ENCODE measurements at regions not wholly inside any gene's neighbourhood (a gene's known extent, or its start where the extent isn't known, plus 50 kb on each side); places are given as distances from the start of the nearest gene placed in this dataset.

DNA sequence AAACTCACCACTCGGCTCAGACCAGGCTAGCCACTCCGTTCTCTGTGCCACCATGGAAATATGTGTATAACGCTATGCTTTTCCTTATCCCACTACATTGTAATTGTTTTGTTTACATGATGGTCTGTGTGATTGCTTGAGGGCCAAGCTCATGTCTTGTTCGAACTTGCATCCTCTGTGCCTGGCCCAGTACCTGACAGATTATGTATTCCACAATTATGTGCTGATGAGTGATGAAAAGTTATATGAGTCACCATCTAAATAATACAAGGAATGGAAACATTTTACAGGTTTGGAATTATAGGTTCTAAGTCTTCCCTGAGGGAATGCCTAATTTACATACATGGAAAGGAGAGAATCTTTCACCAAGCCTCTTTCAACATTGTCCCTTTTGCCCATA lies 137.4 kb downstream of the C7orf25 start:
- 60 to 88% methylated on average over 2 to 4 of the region's 4 CpGs for WGBS, 2 donors (ENCODE audit: low coverage in 1 of 2)
- no peak for ATAC-seq
- Histone ChIP-seq H3K4me1 (no peaks in the 10 kb centered on the region), H3K4me3 (no peak overlapping the region), H3K9me3 (peaks cover 0 to 12% (median 0%) of the 10 kb centered on the region in 3 donors), H3K27me3 (no peaks in the 10 kb centered on the region), H3K27ac (no peak overlapping the region), H3K36me3 (no peaks in the 10 kb centered on the region)
- no peak for TF ChIP-seq POLR2A (IDR thresholded peaks at IDR 0.05)
- no peak for TF ChIP-seq EP300 (IDR thresholded peaks at IDR 0.05)
- TF ChIP-seq, protein P1, sequence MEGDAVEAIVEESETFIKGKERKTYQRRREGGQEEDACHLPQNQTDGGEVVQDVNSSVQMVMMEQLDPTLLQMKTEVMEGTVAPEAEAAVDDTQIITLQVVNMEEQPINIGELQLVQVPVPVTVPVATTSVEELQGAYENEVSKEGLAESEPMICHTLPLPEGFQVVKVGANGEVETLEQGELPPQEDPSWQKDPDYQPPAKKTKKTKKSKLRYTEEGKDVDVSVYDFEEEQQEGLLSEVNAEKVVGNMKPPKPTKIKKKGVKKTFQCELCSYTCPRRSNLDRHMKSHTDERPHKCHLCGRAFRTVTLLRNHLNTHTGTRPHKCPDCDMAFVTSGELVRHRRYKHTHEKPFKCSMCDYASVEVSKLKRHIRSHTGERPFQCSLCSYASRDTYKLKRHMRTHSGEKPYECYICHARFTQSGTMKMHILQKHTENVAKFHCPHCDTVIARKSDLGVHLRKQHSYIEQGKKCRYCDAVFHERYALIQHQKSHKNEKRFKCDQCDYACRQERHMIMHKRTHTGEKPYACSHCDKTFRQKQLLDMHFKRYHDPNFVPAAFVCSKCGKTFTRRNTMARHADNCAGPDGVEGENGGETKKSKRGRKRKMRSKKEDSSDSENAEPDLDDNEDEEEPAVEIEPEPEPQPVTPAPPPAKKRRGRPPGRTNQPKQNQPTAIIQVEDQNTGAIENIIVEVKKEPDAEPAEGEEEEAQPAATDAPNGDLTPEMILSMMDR (IDR thresholded peaks at IDR 0.05) = no peak
- no peak for TF ChIP-seq POLR2AphosphoS5 (IDR thresholded peaks at IDR 0.05)

DNA sequence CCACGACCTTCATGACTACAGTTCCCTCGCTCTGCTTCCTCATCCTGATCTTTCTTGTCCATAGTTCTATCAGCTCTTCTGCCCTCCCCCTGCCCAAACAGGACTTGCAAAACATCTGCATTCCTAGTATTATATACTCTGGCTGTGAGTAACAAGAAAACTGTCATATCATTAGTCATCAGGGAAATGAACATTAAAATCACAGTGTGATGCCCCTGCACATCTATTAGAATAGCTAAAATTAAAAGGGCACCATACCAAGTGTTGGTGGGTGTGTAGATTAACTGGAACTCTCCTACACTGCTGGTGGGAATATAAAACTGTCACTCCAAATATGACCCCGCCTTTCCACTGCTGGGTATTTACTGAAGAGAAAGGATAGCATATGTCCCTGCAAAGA lies 141.8 kb downstream of the C7orf25 start:
- H3K27me3 ChIP-seq = no peaks in the 10 kb centered on the region
- TF ChIP-seq POLR2A (IDR thresholded peaks at IDR 0.05) (no peak), POLR2AphosphoS5 (IDR thresholded peaks at IDR 0.05) (no peak), EP300 (IDR thresholded peaks at IDR 0.05) (no peak)
- TF ChIP-seq, protein P1 (IDR thresholded peaks at IDR 0.05) = no peak
- H3K4me1 ChIP-seq = peaks cover 0 to 9% (median 0%) of the 10 kb centered on the region in 3 donors
- no peak for ATAC-seq
- no peaks in the 10 kb centered on the region for H3K36me3 ChIP-seq
- no peaks in the 10 kb centered on the region for H3K9me3 ChIP-seq
- H3K4me3 ChIP-seq = no peak overlapping the region
- H3K27ac ChIP-seq = no peak overlapping the region
- WGBS, 2 donors (ENCODE audit: low coverage in 1 of 2) = 84 to 87% methylated on average over 3 of the region's 3 CpGs

DNA sequence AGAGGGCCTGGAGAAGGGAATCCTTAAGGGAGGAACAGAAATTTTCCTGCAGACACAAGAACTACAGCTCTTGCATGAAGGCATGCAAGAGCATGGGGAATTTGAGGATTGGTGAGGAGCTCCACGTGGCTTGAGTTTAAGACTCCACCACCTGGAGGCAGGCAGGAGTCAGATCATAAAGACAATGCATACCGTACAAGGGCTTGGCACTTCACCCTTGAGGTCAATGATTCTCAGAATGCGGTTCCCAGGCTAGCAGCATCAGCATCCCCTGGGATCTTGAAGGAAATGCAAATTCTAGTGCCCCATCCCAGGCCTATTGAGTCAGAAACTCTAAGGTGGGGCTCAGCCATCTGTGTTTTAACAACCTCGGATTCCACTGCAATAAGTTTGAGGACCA lies 143.8 kb downstream of the C7orf25 start:
- TF ChIP-seq, protein P1 (IDR thresholded peaks at IDR 0.05) = no peak
- TF ChIP-seq POLR2AphosphoS5 (IDR thresholded peaks at IDR 0.05) (no peak), POLR2A (IDR thresholded peaks at IDR 0.05) (no peak), EP300 (IDR thresholded peaks at IDR 0.05) (no peak)
- ATAC-seq = no peak
- Histone ChIP-seq H3K36me3 (no peaks in the 10 kb centered on the region), H3K27me3 (no peaks in the 10 kb centered on the region), H3K4me1 (peaks cover 0 to 9% (median 0%) of the 10 kb centered on the region in 3 donors), H3K4me3 (no peak overlapping the region), H3K9me3 (no peaks in the 10 kb centered on the region), H3K27ac (no peak overlapping the region)
- 60 to 66% methylated on average over 2 to 4 of the region's 4 CpGs for WGBS, 2 donors (ENCODE audit: low coverage in 1 of 2)

DNA sequence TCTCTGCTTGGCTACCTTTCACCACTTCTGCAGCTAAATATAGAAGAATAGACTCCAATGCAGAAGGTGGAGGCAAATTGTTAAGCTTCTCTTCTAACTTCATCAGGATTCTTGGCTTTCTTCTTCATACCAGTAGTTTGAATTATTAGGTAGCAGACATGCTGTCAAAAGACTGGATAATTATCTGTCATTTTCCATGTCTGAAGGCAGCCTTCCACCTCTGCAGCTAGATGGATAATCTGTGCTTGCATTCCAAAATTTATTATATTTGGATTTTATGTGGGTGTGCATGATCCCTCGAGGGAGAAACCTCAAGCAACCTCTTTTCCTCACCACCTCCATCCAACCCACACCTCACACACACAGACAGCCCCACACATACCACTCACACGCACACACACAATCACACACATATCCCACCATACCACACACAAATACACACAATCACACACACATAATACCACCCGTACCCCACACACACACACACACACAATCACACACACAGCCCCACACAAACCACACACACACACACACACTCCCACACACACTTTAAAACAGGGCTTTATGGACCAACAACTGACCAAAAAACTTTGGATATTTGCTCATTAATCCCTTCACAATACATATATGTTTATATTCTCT lies 145.0 kb downstream of the C7orf25 start:
- H3K9me3 ChIP-seq = no peaks in the 10 kb centered on the region
- no peaks in the 10 kb centered on the region for H3K36me3 ChIP-seq
- no peak for ATAC-seq
- H3K27me3 ChIP-seq = no peaks in the 10 kb centered on the region
- TF ChIP-seq EP300 (IDR thresholded peaks at IDR 0.05) (no peak), POLR2AphosphoS5 (IDR thresholded peaks at IDR 0.05) (no peak), POLR2A (IDR thresholded peaks at IDR 0.05) (no peak)
- TF ChIP-seq, protein P1 (IDR thresholded peaks at IDR 0.05) = no peak
- no peak overlapping the region for H3K27ac ChIP-seq
- no peak overlapping the region for H3K4me3 ChIP-seq
- H3K4me1 ChIP-seq = peaks cover 0 to 9% (median 0%) of the 10 kb centered on the region in 3 donors
- WGBS, 2 donors (ENCODE audit: low coverage in 1 of 2) = 62 to 70% methylated on average over 3 of the region's 3 CpGs

DNA sequence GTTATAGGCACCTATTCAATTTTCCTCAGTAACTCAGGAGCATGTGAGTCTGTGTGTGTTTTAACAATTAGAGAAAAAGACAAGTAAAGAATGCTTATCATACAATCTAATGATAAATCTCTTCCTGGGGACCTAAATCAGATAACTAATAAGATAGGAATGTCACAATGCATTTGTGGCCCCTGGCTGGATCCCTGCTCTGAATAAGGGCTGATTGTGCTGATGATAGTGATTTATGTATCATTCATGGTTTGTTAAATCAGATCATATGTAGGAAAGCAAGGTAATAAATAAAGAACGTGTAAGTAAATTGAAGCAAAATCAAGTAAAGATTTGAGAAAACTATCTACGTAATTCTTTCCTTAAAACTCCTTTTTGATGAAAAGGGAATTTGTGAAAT lies 145.9 kb downstream of the C7orf25 start:
- Histone ChIP-seq H3K4me1 (peaks cover 0 to 9% (median 0%) of the 10 kb centered on the region in 3 donors), H3K27ac (no peak overlapping the region), H3K36me3 (no peaks in the 10 kb centered on the region), H3K4me3 (no peak overlapping the region), H3K27me3 (no peaks in the 10 kb centered on the region), H3K9me3 (no peaks in the 10 kb centered on the region)
- no peak for ATAC-seq
- 88 to 91% methylated on average over 2 of the region's 2 CpGs for WGBS, 2 donors (ENCODE audit: low coverage in 1 of 2)
- TF ChIP-seq POLR2AphosphoS5 (IDR thresholded peaks at IDR 0.05) (no peak), EP300 (IDR thresholded peaks at IDR 0.05) (no peak), POLR2A (IDR thresholded peaks at IDR 0.05) (no peak)
- TF ChIP-seq, protein P1 (IDR thresholded peaks at IDR 0.05) = no peak

All from gastroesophageal sphincter (tissue), 4 donors.